Esophagus muscularis mucosa (tissue), 4 donors: ENCODE measurements at regions not wholly inside any gene's neighbourhood (a gene's known extent, or its start where the extent isn't known, plus 50 kb on each side); places are given as distances from the start of the nearest gene placed in this dataset.

Experiments used
- DNase-seq: peaks from one replicate; pipeline ENCODE4 v3.0.0-alpha.2; 2017; ENCODE audit errors: extremely low spot score
- H3K27ac ChIP-seq, 4 donors: fragments of 200-600 bp; sonication (generic); replicated peaks in 1 of 4; 1 replicate in 3 of 4; 2 replicates in 1 of 4; pipeline ENCODE4 v1.5.1; 2016 to 2019; ENCODE audit warnings: mild to moderate bottlenecking in 1 of 4
- H3K27me3 ChIP-seq, 4 donors: fragments of 200-600 bp; sonication (generic); one replicate each; pipeline versions ENCODE4 v1.5.1 to v1.6.0; 2016 to 2019
- H3K36me3 ChIP-seq, 4 donors: fragments of 200-600 bp; sonication (generic); one replicate each; pipeline ENCODE4 v1.5.1; 2016 to 2019
- H3K4me1 ChIP-seq, 4 donors: fragments of 200-600 bp; sonication (generic); one replicate each; pipeline ENCODE4 v1.5.1; 2016 to 2019
- H3K4me3 ChIP-seq, 4 donors: fragments of 200-600 bp; sonication (generic); 1 replicate in 2 of 4; 2 replicates in 2 of 4; pipeline ENCODE4 v1.5.1; 2016 to 2019; ENCODE audit warnings: mild to moderate bottlenecking in 4 of 4, moderate library complexity in 1 of 4
- H3K9me3 ChIP-seq, 4 donors: fragments of 200-600 bp; sonication (generic); 1 replicate in 3 of 4; 2 replicates in 1 of 4; pipeline ENCODE4 v1.5.1; 2016 to 2019
- EP300 ChIP-seq: sonication (generic); formaldehyde crosslinking; IDR thresholded peaks from one replicate; pipeline ENCODE4 v1.6.1; 2017; ENCODE audit warnings: antibody characterized with exemption
- POLR2A ChIP-seq: fragments of 450-650 bp; IDR thresholded peaks from one replicate; pipeline ENCODE4 v1.6.1; 2017; ENCODE audit warnings: antibody characterized with exemption, moderate library complexity, mild to moderate bottlenecking, low read depth
- POLR2AphosphoS5 ChIP-seq, 2 donors: sonication (generic); formaldehyde crosslinking; IDR thresholded peaks; one replicate each; pipeline ENCODE4 v1.6.1; 2017; ENCODE audit warnings: antibody characterized with exemption in 2 of 2
- WGBS: methylation state at CpG from one replicate; pipeline ENCODE4 v1.1.5; 2018; 5-methylcytosine and 5-hydroxymethylcytosine counted together
- intact Hi-C: fragments of 100-400 bp; cut with DNase I; formaldehyde crosslinking; loops from one replicate; pipeline ENCODE4 v1.15.1; 2023
- TF ChIP-seq, protein P1 (sequence below), 3 experiments: fragments of 200-600 bp in 2 of 3; fragments of 450-650 bp in 1 of 3; sonication (generic) in 2 of 3; IDR thresholded peaks; one replicate each; pipeline ENCODE4 v1.5.1; 2017 to 2019; ENCODE audit warnings: antibody characterized with exemption in 3 of 3, mild to moderate bottlenecking in 2 of 3, moderate library complexity in 1 of 3

DNA sequence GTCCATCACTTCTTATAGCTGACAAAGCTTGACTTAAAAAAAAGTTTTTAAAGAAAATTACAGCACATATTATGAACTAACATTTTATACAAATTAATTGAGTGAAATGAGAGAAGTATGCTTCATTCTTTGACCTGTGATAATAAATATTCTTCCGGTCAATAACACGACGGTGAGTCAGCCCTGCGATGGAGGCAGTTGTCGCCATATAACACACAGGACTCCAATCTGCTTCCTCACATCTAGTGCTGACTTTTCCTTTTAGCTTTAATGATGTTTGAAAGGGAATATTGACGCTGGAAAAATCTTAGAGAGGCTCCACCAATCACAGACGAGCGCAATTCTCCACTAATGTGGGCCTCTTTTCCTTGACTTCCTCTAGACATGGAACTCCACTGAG is 166.9 kb upstream of the C1orf21 start:
- TF ChIP-seq EP300 (no peak), POLR2A (no peak), POLR2AphosphoS5 (IDR thresholded peaks at IDR 0.05) (no peak)
- TF ChIP-seq, protein P1, sequence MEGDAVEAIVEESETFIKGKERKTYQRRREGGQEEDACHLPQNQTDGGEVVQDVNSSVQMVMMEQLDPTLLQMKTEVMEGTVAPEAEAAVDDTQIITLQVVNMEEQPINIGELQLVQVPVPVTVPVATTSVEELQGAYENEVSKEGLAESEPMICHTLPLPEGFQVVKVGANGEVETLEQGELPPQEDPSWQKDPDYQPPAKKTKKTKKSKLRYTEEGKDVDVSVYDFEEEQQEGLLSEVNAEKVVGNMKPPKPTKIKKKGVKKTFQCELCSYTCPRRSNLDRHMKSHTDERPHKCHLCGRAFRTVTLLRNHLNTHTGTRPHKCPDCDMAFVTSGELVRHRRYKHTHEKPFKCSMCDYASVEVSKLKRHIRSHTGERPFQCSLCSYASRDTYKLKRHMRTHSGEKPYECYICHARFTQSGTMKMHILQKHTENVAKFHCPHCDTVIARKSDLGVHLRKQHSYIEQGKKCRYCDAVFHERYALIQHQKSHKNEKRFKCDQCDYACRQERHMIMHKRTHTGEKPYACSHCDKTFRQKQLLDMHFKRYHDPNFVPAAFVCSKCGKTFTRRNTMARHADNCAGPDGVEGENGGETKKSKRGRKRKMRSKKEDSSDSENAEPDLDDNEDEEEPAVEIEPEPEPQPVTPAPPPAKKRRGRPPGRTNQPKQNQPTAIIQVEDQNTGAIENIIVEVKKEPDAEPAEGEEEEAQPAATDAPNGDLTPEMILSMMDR (IDR thresholded peaks at IDR 0.05): no peak
- no peak overlapping the region for H3K27ac ChIP-seq
- no peaks in the 10 kb centered on the region for H3K27me3 ChIP-seq
- no peak overlapping the region for H3K4me3 ChIP-seq
- peaks cover 0 to 10% (median 7%) of the 10 kb centered on the region in 4 donors for H3K4me1 ChIP-seq
- 96% methylated on average over 8 of the region's 8 CpGs for WGBS
- intact Hi-C loops: loop anchor here (10.0 kb wide), 1 partner anchor 445 kb away; no protein-coding TSS in a partner anchor
- no peak for DNase-seq
- no peaks in the 10 kb centered on the region for H3K36me3 ChIP-seq
- H3K9me3 ChIP-seq: no peaks in the 10 kb centered on the region

DNA sequence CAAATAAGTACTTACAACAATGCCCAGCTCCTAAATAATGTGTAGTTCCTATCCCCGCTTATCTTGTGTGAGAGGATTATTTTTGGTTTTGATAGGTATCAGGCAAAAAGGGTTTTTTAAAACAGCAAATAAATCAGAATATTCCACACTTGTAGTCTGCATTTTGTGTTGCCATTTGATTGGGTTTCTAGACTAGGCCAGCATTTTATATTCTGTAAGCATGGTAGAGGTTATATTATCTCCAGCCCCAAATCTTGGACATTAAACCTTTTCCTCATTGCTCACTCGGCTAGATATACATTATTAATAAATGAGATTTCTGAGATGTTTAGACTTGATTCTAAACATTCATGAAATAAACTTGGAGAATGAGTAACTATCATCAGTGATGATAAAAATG is 165.7 kb upstream of the C1orf21 start:
- H3K4me1 ChIP-seq: peaks cover 0 to 10% (median 7%) of the 10 kb centered on the region in 4 donors
- 98% methylated on average over 2 of the region's 2 CpGs for WGBS
- no peak overlapping the region for H3K4me3 ChIP-seq
- no peak overlapping the region for H3K27ac ChIP-seq
- no peaks in the 10 kb centered on the region for H3K9me3 ChIP-seq
- TF ChIP-seq EP300 (no peak), POLR2AphosphoS5 (IDR thresholded peaks at IDR 0.05) (no peak), POLR2A (no peak)
- TF ChIP-seq, protein P1 (IDR thresholded peaks at IDR 0.05): no peak
- no peak for DNase-seq
- intact Hi-C loops: loop anchor here (10.0 kb wide), 1 partner anchor 444 kb away; no protein-coding TSS in a partner anchor
- H3K27me3 ChIP-seq: no peaks in the 10 kb centered on the region
- H3K36me3 ChIP-seq: no peaks in the 10 kb centered on the region

DNA sequence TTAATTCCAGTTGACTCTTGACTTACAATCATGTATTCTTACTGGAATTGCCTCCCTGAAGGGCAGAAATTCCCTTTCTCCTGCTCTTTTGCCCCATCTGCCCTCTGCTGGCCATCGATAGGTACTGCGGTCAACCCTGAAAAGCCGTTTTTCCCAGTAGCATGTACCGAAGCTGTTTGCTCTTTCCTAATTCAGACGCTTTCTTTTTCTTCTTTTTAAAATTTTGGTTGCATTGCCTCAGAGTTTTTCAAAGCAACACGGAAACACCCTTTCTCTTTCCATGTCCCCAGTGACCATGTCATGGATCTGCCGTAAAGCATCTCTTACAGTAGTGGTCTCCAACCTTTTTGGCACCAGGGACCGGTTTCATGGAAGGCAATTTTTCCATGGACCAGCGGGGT is 164.2 kb upstream of the C1orf21 start:
- no peak overlapping the region for H3K27ac ChIP-seq
- H3K4me1 ChIP-seq: peaks cover 0 to 10% (median 7%) of the 10 kb centered on the region in 4 donors
- H3K36me3 ChIP-seq: no peaks in the 10 kb centered on the region
- TF ChIP-seq POLR2A (no peak), EP300 (no peak), POLR2AphosphoS5 (IDR thresholded peaks at IDR 0.05) (no peak)
- TF ChIP-seq, protein P1 (IDR thresholded peaks at IDR 0.05): peak; percentile 90 to 95 (median 92)
- H3K4me3 ChIP-seq: peak overlapping the region in 1 of 4 donors; percentile 40
- H3K9me3 ChIP-seq: no peaks in the 10 kb centered on the region
- DNase-seq: no peak
- WGBS: 32% methylated on average over 9 of the region's 9 CpGs
- H3K27me3 ChIP-seq: no peaks in the 10 kb centered on the region
- intact Hi-C loops: loop anchor here (2.0 to 10.0 kb wide), 2 partner anchors 148 to 442 kb away; no protein-coding TSS in a partner anchor

DNA sequence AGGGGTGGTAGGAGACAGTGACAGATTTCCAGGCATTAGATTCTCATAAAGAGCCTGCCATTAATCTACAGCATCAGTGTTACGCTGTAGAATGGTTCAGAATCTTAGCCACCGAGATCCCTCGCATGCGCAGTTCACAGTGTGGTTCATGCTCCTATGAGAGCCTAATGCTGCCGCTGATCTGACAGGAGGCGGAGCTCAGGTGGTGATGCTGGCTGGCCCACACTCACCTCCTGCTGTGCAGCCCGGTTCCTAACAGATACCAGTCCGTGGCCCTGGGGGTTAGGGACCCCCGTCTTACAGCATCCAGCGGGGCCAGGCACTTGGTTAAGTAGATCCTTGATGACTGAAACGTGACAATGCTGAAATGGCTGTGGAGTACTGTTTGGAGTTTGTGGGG is 163.6 kb upstream of the C1orf21 start:
- Histone ChIP-seq H3K36me3 (no peaks in the 10 kb centered on the region), H3K4me3 (no peak overlapping the region), H3K9me3 (no peaks in the 10 kb centered on the region), H3K27me3 (no peaks in the 10 kb centered on the region), H3K4me1 (peaks cover 0 to 10% (median 7%) of the 10 kb centered on the region in 4 donors), H3K27ac (no peak overlapping the region)
- intact Hi-C loops: loop anchor here (2.0 to 10.0 kb wide), 2 partner anchors 148 to 442 kb away; no protein-coding TSS in a partner anchor
- DNase-seq: no peak
- TF ChIP-seq, protein P1 (IDR thresholded peaks at IDR 0.05): no peak
- TF ChIP-seq POLR2AphosphoS5 (IDR thresholded peaks at IDR 0.05): no peak
- no peak for TF ChIP-seq EP300
- TF ChIP-seq POLR2A: no peak
- 76% methylated on average over 6 of the region's 11 CpGs for WGBS
